ENCODE measurements at regions not wholly inside any gene's neighbourhood (a gene's known extent, or its start where the extent isn't known, plus 50 kb on each side); places are given as distances from the start of the nearest gene placed in this dataset.
A peak's percentile ranks its signal among the peaks of the same experiment; 100 is the strongest.

DNA sequence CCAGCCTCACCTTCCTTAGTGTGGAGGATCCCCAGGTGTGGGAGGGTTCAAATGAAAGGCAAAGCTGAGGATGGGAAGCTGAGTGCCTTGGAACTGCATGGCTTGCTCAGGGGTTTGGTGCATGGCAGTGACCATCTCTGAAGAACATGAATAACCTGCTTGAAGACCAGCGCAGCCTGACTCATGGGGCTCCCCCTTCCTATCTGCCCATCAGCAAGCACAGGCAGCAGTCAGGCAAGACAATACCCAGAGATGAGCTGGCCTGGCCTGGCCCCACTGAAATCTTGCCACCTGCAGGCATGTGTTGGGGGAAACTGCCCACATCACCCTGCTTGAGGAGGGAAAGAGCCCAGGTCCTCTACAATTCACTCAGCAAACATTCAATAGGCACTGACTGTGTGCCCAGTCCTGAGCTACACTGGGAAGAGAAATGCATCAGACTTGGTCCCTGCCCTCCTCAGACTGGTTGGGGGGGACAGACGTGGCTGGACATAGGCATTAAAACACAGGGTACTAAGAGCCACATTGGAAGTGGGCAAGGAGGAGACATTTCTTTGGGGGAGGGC, 105.0 kb upstream of the ALDH1B1 start:
- no peak for FAIRE-seq
- DNase-seq (ENCODE audit: low spot score): no peak

DNA sequence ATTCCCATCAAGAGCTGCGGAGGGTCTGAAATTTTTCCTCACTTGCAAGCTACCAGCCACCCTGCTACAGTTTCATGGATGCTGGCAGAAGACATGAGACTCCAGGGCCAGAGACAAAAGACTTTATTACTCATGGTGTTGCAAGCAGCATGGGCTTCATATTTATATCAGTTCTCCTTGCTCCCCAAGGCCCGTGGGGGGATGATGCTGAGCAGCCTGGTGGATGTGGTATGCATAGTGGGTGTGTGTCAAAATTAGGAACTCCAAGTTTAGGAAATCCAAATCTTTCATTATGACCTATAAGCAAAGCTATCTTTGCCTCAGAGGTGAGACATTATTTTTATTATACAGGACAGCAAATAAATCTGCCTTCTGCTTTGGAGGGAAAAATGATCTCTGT, 105.7 kb upstream of the ALDH1B1 start:
- no peak for DNase-seq (ENCODE audit: low spot score)
- FAIRE-seq: no peak

DNA sequence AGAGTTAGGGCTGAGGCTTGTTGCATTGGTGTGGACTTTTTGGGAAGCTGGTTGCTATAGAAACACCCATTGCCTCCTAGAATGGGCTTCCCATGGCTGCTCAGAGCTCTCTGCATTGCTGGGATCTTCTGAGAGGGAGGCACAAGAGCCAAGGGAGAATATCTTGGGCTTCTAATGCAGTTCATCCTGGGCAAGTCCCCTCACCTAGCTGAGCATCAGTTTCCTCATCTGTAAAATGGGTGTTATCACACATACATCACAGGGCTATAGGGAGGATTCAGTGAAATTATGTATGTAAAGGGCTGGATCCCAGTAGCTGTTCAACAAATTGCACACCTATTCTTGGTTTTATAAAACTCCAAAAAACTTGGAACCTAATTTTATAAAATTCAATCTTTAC, 106.1 kb upstream of the ALDH1B1 start:
- no peak for DNase-seq (ENCODE audit: low spot score)
- no peak for FAIRE-seq

DNA sequence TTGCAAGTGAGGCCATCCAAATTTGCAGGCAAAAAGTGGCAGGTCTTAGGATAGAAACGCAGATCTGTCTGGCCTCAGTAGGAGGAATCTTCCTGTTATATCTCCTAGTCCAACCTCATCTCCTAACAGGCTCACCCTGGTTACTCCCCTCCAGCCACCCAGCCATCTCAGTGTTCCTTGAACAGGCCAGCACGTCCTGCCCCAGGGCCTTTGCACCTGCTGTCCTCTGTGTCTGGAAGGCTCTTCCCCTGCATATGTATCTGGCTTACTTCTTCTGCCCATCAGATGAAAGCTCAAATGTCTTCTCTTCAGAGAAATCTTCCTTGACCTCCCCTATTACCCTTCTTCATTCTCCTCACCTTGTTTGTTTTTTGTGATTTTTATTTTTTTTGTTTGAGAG, 107.3 kb upstream of the ALDH1B1 start:
- DNase-seq (ENCODE audit: low spot score) (no peak), FAIRE-seq (no peak)

DNA sequence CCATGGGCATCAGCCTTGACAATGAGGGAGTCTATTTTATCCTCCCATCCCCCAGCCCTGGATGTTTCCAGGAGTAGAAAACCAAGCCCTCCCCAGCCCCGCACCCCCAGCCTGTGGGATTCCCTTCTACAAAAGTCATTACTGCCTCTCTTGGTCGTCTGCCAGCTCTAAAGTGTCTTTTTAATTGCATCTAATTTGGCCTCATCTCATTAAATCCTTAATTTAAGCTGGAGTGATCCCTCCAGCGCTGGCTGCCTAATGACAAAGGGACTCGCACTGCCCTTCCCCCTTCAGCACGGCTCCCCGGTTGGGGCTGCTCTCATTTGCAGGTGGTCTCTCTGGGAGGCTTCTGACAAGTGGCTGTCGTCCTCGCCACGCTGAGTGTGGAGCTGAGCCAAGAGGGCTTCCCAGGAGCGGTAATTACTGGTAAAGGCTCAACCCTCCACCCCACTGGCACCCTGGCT, 107.9 kb upstream of the ALDH1B1 start:
- no peak for FAIRE-seq
- DNase-seq (ENCODE audit: low spot score): no peak

DNA sequence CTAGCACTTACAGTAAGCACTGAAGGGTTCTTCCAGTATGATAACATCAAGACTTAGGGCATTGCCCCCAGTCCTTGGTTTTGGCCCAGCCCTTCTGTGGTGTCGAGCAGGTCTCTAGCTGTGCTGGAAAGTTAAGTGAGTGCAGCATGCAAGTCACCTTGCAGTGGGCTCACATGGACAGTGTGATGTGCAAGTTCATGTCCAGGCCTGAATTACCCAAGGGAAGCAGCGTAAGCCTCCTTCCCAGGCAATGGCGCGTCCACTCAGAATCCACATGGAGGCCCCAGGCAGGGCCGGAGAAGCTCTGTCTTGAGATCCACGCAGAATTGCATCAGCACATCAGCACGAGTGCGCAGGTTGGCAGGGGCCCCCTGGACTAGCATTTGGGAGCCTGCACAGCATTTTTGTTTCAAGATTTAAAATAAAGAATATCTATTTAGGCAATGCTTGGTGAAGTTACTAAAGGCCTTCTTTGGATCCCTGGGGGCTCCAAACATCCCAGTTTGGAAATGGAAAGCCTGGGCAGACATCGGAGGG, 108.4 kb upstream of the ALDH1B1 start:
- DNase-seq (ENCODE audit: low spot score) (no peak), FAIRE-seq (no peak)

DNA sequence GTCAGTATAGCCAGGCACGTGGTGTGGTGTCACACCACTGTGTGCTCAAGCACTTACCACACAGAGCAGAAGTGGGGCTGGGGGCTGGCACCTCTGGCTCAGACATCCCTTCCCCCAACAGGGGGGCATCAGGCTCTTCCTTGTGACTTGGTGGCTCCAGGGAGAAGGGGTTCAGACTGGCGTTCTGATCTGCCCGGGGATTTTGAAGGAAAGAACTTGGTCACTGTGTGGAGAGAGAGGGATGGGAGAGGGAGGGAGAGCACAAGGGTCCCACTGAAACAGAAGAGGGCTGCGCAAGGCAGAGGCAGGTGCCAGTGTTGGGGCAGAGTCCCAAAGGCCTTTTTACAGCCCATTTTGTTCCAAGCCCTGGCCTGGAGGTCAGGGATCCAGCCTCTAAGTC, 109.7 kb upstream of the ALDH1B1 start:
- FAIRE-seq: no peak
- no peak for DNase-seq (ENCODE audit: low spot score)

DNA sequence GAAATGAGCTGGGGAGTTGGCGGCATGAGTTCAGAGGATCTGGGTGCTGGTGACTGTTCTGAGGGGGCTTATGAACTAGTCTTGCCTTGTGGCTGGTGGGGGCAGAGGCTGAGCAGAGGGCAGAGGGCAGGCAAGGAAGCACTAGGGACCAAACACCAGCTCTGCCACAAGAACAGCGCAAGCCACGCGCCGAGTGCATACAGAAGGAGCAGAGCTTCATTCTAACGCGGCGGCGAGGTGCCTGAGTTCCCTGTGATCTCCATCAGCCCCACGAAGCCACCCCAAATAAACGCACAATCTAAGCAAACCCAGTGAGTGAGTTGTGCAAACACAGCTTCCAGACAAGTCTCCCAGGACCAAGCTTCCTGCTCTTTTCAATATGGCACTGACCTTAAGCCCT, 110.6 kb upstream of the ALDH1B1 start:
- FAIRE-seq (no peak), DNase-seq (ENCODE audit: low spot score) (no peak)

DNA sequence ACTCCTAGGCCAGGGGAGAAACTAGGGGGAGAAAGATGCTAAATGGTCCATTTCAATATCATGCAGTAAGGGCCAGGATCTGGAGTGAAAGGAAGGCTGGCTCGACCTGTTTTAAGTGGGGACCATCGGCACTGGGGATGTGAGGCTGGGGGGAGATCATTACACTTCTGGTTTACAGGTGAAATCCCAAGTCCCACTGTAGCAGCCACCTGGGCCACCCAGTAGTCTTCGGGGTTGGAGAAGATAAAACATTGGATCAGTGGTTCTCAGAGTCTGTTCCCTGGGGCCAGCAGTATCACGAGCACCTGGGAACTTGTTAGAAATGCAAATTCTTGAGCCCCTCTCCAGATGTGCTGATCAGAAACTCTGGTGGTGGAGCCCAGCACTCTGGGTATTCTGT, 111.3 kb upstream of the ALDH1B1 start:
- FAIRE-seq: no peak
- DNase-seq (ENCODE audit: low spot score): no peak

DNA sequence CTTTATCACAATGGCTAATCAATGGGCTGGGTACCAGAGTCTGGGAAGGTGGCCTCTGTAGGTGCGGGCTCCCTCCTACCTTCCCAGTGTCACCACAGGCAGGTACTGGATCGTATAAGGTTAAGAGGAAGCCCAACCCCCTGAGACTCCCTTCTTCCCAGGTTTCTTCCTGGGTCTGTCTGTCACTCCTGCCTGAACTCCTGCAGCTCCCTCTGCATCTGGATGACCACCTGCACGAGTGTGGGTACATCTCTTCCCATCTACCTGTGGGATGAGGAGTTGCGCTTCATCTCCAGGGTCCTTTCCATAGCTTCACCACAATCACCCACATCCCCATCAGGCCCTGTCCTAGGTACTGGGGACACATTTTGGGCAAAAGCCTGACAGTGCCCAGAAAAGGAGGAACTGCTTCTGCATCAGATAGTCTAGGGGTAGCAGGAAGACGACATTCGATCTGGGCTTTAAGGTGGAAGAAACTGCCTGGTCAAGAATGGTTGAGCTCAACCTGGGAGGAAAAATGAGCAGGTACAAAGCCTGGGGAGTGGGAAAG, 112.2 kb upstream of the ALDH1B1 start:
- FAIRE-seq (no peak), DNase-seq (ENCODE audit: low spot score) (no peak)

DNA sequence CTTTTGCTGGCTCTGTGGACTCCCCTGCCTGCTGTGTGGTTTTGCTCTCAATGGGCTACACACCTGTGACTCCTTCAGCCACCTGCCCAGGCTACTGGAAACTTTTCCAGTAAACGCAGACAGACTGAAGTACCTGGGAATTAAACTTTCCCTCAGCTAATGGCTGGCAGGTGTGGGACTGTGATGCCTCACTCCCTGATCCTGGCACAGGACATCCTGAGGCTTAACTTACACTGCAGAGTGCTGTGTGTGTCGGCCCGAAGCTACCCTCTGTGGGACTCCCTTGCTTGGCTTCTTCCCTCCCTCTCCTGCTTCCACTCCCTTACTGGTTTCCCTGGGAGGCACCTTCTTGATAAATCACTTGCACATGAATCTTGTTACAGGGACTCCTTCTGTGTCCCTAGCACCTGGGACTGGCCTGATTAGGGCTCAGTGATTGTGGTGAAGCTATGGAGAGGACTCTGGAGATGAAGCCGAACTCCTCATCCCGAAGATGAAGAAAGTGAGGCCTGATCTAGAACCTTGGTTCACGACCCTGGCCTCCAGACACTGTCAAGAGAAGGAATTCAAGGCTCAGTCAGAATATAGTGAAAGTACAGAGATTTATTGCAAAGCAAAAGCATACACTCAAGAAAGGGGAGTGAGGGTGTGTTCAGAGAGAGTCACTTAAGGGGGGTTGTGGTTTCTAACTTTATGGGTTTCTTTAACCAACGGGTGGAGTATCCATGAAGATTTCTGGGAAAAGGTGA, 113.4 kb upstream of the ALDH1B1 start:
- FAIRE-seq (no peak), DNase-seq (ENCODE audit: low spot score) (no peak)

DNA sequence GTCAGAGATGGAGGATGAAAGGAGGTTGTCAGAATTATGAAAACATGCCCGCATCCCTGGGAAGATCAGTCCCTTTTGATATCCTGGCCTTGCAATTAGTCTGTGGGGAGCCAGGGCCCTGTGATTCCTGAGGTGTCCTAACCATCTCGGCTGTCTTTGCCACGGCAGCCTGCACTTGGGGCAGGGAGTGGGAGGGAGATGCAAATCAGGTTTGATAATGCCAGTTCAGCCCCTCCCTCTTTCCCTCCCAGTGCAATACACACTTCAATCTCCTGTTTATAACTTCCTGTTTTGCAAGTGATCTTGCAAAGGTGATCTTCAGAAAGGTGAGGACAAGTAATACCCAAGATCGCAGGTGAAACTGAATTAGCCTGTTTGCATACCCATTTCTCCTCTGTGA, 114.0 kb upstream of the ALDH1B1 start:
- FAIRE-seq: no peak
- DNase-seq (ENCODE audit: low spot score): no peak

DNA sequence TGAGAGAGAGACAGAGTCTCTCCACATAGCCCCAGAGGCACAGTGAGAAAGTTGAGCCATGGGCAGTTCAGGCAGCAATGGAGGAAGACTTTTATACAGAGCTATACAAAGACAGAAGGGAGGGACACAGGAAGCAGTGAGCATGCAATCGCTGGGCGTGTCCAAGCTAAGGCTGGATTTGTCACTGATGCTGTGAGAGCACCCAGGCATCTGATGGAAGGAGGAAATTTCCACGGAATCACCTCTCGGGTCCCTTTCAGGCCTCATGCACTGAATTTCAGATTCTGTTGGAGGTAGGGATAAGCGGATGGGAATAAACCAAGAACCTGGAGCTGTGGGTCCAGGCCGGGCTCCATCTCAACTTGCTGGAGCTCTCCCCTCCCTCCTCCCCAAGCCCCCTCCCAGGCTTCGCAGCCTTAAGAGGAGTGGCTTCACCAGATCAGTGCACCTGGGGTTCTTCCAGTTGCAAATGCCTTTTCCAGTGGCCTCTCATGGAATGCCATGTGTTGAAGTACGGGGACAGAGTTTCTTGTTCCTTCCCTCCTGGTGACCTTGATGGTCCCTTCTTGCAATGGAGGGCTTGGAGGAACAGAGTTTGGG, 114.8 kb upstream of the ALDH1B1 start:
- no peak for FAIRE-seq
- DNase-seq (ENCODE audit: low spot score): no peak

DNA sequence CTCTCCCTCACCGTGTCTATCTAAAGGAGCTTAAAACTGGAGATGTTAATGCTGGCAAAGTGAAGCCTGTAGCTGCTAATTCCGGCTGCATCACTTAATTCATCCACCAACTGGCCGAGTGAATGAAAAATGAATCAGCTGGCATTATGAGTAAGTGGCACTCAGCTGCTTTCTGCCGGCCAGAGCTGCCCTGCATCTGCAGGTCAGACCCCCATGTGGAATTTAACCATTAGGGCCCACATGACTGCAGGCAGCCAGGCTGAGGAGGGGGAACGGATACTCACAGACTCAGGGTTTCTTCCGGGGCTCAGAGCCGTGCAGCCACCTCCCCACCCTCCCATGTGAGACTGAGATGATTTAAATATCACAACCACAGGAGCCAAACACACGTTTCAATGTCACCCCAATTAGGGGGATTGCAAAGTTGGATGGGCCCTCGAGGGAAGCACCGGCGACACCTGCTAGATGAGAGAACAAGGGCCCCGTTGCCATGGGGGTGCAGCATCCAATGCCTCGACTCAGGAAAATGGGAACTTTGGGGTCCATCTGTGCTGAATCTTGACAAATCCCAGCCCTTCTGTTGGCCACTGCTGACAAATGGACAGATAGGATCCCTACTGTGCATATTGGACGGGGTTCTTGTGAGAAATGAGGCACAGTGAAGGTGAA, 115.6 kb upstream of the ALDH1B1 start:
- FAIRE-seq (no peak), DNase-seq (ENCODE audit: low spot score) (no peak)

DNA sequence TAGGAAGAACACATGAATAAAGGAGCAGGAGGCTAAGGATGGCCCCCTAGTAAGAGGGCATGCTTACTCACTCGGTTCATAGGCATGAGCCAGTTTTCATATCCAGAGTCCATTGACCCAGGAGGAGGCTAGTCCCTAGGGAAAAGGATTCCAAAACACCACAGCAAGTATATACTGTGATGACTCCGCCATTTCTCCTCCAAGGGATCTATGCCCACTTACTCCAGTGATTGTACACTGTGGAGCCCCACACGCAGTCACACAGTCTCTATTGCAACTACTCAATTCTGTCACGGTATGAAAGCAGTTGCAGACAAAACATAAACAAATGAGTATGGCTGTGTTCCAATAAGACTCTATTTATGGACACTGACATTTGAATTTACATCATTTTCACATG, 117.7 kb upstream of the ALDH1B1 start:
- DNase-seq (ENCODE audit: low spot score): no peak
- FAIRE-seq: no peak

DNA sequence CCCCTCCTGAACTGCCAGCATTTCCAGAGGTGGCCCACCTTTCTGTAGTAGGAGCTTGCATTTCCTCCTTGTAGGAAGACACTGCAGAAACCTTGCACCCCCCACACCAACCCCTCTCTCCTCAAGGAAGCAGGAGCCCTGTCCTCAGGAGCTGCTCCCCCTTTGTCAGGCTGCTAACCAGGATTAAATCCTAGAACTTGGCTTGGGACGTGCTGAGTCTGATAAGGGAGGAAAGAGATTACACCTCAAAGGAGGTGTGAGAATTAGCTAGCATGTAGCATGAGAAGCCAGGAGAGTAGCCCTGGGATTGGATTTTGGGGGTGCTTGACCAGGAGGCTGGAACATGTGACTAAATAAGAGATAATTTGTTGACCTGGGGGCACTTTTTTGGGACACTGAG, 119.8 kb upstream of the ALDH1B1 start:
- DNase-seq (ENCODE audit: low spot score): no peak

DNA sequence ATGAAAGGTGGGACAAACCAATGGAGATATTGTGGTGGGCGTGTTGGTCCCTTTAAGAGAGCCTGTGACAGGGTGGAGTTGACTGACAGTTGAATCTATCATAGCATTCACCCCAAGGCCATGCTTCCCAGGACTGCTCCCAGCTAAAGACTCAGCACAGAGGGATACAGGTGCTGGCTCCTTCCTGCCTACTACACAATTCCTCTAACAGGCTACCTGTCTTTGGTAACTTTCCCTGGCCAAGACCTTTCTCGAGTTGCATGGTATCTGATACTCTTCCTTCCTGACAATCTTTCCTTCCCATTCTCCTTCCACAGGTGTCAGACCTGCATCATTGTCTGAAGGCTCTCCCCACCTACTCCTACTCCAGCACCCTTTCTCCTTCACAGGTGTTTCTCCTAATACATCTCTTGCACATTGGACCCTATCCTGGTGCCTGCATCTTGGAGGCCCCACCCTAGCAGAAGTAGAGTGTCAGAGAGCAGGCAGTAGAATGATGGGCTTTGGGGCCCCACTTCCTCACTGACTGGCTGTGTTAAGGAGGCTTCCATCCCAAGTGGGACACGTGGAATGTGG, 120.7 kb upstream of the ALDH1B1 start:
- FAIRE-seq: no peak
- no peak for DNase-seq (ENCODE audit: low spot score)

More for the DNA sequence above, 119.8 kb upstream of the ALDH1B1 start:
- FAIRE-seq: no peak

DNA sequence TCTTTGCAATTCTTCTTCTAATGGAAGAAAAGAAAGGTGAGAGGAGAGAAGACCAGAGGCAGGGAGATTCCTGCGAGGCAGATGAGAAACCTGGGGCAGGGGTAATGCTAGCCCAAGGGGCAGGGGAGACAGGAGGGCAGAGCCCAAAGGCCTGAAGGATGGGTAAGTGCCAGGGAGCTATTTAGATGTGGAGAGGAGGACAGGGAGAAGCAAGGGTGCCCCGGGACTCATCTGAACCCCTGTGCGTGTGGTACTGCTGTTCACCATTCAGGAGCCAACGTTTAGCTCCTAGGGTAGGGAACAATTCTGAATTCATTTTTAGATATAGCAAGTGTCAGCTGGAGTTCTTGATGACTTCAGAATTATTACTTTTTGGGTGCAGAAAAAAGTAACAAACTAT, 122.7 kb upstream of the ALDH1B1 start:
- FAIRE-seq: no peak

DNA sequence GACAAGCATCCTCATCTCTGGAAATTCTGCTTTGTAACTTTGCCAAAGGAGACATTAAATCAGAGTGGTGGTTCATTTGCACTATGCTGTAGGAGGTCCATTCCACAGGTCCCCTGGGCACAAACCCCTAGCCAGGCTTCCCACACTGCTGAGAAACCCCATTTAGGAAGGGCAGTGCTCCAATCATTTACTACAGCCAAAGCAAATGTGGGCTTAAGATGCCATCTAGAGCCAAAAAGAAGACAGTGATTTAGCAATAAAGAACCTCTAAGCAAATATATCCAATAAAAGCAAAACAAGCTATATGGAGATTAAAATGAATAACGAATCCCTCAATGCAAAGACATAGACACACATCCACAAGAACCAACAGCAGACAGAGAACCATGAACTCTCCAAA, 129.0 kb upstream of the ALDH1B1 start:
- FAIRE-seq (no peak), DNase-seq (ENCODE audit: low spot score) (peak; percentile 27)

More for the DNA sequence above, 122.7 kb upstream of the ALDH1B1 start:
- DNase-seq (ENCODE audit: low spot score): no peak

DNA sequence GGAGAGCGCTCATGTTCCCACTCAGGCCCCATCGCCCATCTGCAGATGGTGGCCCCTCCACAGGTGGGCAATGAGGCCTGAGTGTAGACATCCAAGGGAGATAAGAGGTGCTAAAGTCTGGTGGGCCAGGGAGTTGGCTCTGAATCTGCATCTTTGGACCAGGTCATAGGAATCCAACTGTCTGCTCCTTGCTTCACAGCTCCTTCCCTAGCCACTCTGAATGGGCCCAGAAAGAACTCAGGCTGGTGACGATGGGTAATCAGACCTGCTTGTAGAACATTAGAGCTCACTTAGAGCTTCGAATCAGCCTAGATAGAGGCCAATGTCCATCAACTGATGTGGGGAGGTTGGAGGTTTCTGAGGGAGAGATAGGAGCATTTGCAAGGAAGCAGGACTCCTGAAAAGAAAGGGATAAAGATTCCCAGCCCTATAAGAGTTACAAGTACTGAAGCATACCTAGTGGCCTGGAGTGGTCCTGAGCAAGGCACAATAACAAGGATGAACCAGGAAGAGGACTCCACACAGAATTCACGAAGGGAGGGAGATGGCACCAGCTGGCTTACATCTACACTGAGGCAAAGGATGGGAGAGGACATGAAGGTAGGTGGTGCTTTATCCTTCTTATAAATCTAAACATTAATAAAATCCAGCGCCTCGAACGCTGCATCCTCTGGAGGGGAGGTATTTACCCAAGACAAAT, 132.8 kb upstream of the ALDH1B1 start:
- FAIRE-seq (no peak), DNase-seq (ENCODE audit: low spot score) (no peak)

DNA sequence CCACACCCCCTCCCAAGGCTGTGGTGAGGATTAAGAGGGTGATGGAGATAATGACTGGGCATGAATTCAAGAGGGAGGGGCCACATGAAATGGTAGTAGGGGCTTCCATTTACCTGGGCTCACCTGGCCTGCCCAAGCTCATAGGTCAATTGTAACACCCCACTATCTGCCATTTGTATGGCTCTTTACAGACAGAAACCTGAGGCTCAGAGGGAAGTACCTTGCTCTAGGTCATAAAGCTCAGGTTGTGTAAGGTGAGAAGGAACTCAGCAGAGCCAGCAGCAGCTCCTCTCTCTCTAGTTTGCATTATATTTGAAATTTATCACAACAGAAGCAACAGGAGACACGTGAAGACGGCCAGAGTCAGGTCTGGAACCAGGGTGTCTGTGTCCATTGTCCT, 133.4 kb upstream of the ALDH1B1 start:
- no peak for DNase-seq (ENCODE audit: low spot score)
- FAIRE-seq: no peak
